Epithelial cell of proximal tubule (primary cell): ENCODE measurements at regions not wholly inside any gene's neighbourhood (a gene's known extent, or its start where the extent isn't known, plus 50 kb on each side); places are given as distances from the start of the nearest gene placed in this dataset.
"Not testable (repeated sequence)": the region's sequence is repeated elsewhere in the genome, so short reads cannot be mapped to it uniquely, and the experiment has no call there.

Experiments
- DNase-seq: peaks from one replicate; pipeline ENCODE4 v3.0.0-alpha.2; 2011; ENCODE audit warnings: low read depth
- H3K4me3 ChIP-seq: 2 replicates; pipeline ENCODE4 v1.5.1; 2011; ENCODE audit warnings: low read depth, mild to moderate bottlenecking, low read length
- CTCF ChIP-seq: conservative IDR thresholded peaks from 2 replicates; pipeline ENCODE4 v1.5.1; 2012; ENCODE audit warnings: low read depth, mild to moderate bottlenecking, low read length

GRCh38 chr20:1748777-1749176 is 91.2 kb upstream of the SIRPG start:
- no peak overlapping the region for H3K4me3 ChIP-seq
- no peak for DNase-seq
- TF ChIP-seq CTCF, result no peak

GRCh38 chr20:1747953-1748577 is 90.5 kb upstream of the SIRPG start:
- H3K4me3 ChIP-seq, result no peak overlapping the region
- no peak for DNase-seq
- TF ChIP-seq CTCF, result no peak

- not testable (repeated sequence) for DNase-seq, H3K4me3 ChIP-seq
These were observed 84.5 kb upstream of the SIRPG start for GRCh38 chr20:1742049-1742434.

GRCh38 chr20:1741309-1742048 is 83.9 kb upstream of the SIRPG start:
- no peak for DNase-seq
- no peak overlapping the region for H3K4me3 ChIP-seq
- no peak for TF ChIP-seq CTCF

- no peak for DNase-seq
- no peak overlapping the region for H3K4me3 ChIP-seq
- no peak for TF ChIP-seq CTCF
These were observed 79.6 kb upstream of the SIRPG start for GRCh38 chr20:1737134-1737533.

- TF ChIP-seq CTCF, result no peak
- no peak overlapping the region for H3K4me3 ChIP-seq
- no peak for DNase-seq
These were observed 78.0 kb upstream of the SIRPG start for GRCh38 chr20:1735417-1736089.

GRCh38 chr20:1734269-1734858 is 76.8 kb upstream of the SIRPG start:
- DNase-seq, result no peak
- no peak overlapping the region for H3K4me3 ChIP-seq
- TF ChIP-seq CTCF, result peak; percentile 52

- not testable (repeated sequence) for DNase-seq, H3K4me3 ChIP-seq
These were observed 74.3 kb upstream of the SIRPG start for GRCh38 chr20:1731828-1732375.

- not testable (repeated sequence) for DNase-seq, H3K4me3 ChIP-seq
These were observed 73.6 kb upstream of the SIRPG start for GRCh38 chr20:1730981-1731711.

GRCh38 chr20:1727303-1727702 is 69.7 kb upstream of the SIRPG start:
- not testable (repeated sequence) for H3K4me3 ChIP-seq, DNase-seq
